Left lung (tissue), 4 donors: ENCODE measurements at regions not wholly inside any gene's neighbourhood (a gene's known extent, or its start where the extent isn't known, plus 50 kb on each side); places are given as distances from the start of the nearest gene placed in this dataset.
"Not testable (repeated sequence)": the region's sequence is repeated elsewhere in the genome, so short reads cannot be mapped to it uniquely, and the experiment has no call there.

Experiments
- ATAC-seq: fragments of 200-7000 bp; cut with Tn5 transposase; one replicate; pipeline ENCODE4 v1.9.1; 2020; ENCODE audit warnings: moderate library complexity
- DNase-seq, 4 donors: peaks; one replicate each; pipeline ENCODE4 v3.0.0-alpha.2; 2013 to 2020
- H3K27ac ChIP-seq, 2 donors: fragments of 200-600 bp; sonication (generic) in 1 of 2; one replicate each; pipeline versions ENCODE4 v1.5.0 to v1.8.0; 2020 to 2021
- H3K27me3 ChIP-seq, 2 donors: fragments of 200-600 bp; sonication (generic) in 1 of 2; one replicate each; pipeline versions ENCODE4 v1.5.0 to v1.8.0; 2020 to 2021
- H3K36me3 ChIP-seq, 2 donors: fragments of 200-600 bp; sonication (generic) in 1 of 2; one replicate each; pipeline versions ENCODE4 v1.5.0 to v1.8.0; 2020 to 2021
- H3K4me1 ChIP-seq, 2 donors: fragments of 200-600 bp; one replicate each; pipeline ENCODE4 v1.8.0; 2021
- H3K4me3 ChIP-seq, 2 donors: fragments of 200-600 bp; sonication (generic) in 1 of 2; one replicate each; pipeline versions ENCODE4 v1.5.0 to v1.8.0; 2020 to 2021; ENCODE audit warnings: mild to moderate bottlenecking in 1 of 2
- H3K9me3 ChIP-seq, 2 donors: fragments of 200-600 bp; sonication (generic) in 1 of 2; one replicate each; pipeline versions ENCODE4 v1.5.0 to v1.8.0; 2020 to 2021
- intact Hi-C, 2 donors: fragments of 100-400 bp; cut with DNase I; formaldehyde crosslinking; loops; one replicate each; pipeline versions ENCODE4 v1.11.2 to v1.14.2; 2022
- TF ChIP-seq, protein P1 (sequence below), 2 donors: fragments of 200-600 bp; sonication (generic) in 1 of 2; IDR thresholded peaks; one replicate each; pipeline versions ENCODE4 v1.5.0 to v1.8.0; 2021; ENCODE audit warnings: antibody characterized with exemption in 2 of 2
- donor health status: DM: no; HTN: yes; CAD: no.
- donor health status: DM: no; HTN: no; CAD: no.

DNA sequence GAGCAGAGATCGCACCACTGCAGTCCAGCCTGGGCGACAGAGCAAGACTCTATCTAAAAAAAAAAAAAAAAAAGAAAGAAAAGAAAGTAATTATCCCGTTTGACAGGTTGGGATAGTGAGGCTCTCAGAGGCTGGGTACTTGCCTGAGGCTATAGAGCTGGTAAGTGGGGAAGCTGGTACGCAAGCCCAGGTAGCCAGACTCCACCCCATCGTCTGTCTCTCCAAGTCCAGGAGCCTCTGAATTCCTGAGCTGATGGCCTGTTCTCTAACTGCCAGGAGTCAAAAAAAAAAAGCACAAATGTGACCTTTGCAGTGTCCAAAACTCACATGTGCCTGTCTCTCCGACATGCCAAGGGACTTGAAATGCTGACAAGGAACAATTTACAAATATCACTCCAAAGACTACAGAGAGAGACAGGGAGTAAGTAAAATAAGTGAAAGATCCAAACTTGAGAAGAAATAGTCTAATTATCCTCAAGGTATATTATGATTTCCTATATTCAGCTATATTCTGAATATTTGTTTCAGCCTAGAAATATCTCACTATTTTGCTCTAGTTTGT lies 109.1 kb upstream of the SCAF8 start:
- Histone ChIP-seq H3K27ac (no peak overlapping the region), H3K36me3 (no peaks in the 10 kb centered on the region), H3K9me3 (no peaks in the 10 kb centered on the region), H3K4me1 (no peaks in the 10 kb centered on the region), H3K4me3 (no peak overlapping the region), H3K27me3 (no peaks in the 10 kb centered on the region)
- ATAC-seq: no peak
- intact Hi-C loops: no loop called here
- no peak for DNase-seq
- TF ChIP-seq, protein P1, sequence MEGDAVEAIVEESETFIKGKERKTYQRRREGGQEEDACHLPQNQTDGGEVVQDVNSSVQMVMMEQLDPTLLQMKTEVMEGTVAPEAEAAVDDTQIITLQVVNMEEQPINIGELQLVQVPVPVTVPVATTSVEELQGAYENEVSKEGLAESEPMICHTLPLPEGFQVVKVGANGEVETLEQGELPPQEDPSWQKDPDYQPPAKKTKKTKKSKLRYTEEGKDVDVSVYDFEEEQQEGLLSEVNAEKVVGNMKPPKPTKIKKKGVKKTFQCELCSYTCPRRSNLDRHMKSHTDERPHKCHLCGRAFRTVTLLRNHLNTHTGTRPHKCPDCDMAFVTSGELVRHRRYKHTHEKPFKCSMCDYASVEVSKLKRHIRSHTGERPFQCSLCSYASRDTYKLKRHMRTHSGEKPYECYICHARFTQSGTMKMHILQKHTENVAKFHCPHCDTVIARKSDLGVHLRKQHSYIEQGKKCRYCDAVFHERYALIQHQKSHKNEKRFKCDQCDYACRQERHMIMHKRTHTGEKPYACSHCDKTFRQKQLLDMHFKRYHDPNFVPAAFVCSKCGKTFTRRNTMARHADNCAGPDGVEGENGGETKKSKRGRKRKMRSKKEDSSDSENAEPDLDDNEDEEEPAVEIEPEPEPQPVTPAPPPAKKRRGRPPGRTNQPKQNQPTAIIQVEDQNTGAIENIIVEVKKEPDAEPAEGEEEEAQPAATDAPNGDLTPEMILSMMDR (IDR thresholded peaks at IDR 0.05): no peak

DNA sequence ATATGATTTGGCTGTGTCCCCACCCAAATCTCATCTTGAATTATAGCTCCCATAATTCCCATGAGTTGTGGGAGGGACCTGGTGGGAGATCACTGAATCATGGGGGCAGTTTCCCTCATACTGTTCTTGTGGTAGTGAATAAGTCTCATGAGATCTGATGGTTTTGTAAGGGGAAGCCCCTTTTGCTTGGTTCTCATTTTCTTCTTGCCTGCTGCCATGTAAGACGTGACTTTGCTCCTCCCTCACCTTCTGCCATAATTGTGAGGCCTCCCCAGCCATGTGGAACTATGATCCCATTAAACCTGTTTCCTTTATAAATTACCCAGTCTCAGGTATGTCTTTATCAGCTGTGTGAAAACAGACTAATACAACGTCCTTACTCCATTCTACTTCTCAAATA lies 108.5 kb upstream of the SCAF8 start:
- H3K4me1 ChIP-seq, H3K27ac ChIP-seq, H3K36me3 ChIP-seq, H3K27me3 ChIP-seq, ATAC-seq, H3K4me3 ChIP-seq, H3K9me3 ChIP-seq, DNase-seq, intact Hi-C loops: not testable (repeated sequence)

DNA sequence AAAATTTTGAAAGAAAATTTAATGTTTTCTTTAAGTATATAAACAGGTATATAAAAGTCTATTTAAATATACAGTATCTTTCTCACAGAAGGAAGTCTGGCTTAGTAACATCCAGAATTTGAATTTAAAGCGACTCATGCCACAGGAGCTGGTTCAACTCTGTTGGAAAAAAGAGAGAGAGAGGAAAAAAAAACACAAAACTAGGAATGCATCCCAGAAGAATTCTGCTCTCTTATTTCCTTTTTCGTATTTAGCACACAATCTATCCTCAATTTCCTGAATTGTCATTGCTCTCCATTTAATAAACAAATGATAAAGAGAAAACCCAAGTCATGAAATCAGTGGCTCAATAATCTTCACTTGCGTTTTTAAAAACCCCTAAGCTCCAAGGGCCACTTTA lies 107.5 kb upstream of the SCAF8 start:
- Histone ChIP-seq H3K27me3 (no peaks in the 10 kb centered on the region), H3K4me3 (no peak overlapping the region), H3K9me3 (no peaks in the 10 kb centered on the region), H3K4me1 (no peaks in the 10 kb centered on the region), H3K27ac (no peak overlapping the region), H3K36me3 (no peaks in the 10 kb centered on the region)
- DNase-seq: no peak
- ATAC-seq: no peak
- TF ChIP-seq, protein P1 (IDR thresholded peaks at IDR 0.05): no peak
- intact Hi-C loops: no loop called here

DNA sequence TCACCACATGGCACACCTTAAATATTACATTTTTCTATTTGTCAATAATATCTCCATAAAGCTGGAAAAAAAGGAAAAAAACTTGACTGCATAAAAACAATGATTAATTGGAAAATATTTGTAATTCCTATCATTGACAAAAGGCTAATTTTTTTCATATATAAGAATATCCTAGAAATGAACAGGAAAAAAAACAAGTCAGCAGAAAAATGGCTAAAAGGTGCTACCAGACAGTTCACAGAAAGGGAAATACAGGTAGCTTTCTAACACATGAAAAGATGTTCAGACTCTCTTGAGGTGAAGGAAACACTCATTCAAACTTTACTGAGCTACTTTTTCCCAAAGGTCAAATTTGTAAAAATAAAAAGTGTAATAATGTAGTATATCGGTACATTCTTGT lies 104.1 kb upstream of the SCAF8 start:
- peaks cover 0 to 7% of the 10 kb centered on the region in 2 donors for H3K9me3 ChIP-seq
- DNase-seq (no peak), ATAC-seq (no peak)
- TF ChIP-seq, protein P1 (IDR thresholded peaks at IDR 0.05): no peak
- H3K27ac ChIP-seq: no peak overlapping the region
- H3K4me1 ChIP-seq: no peaks in the 10 kb centered on the region
- H3K27me3 ChIP-seq: no peaks in the 10 kb centered on the region
- intact Hi-C loops: no loop called here
- H3K36me3 ChIP-seq: no peaks in the 10 kb centered on the region
- no peak overlapping the region for H3K4me3 ChIP-seq

DNA sequence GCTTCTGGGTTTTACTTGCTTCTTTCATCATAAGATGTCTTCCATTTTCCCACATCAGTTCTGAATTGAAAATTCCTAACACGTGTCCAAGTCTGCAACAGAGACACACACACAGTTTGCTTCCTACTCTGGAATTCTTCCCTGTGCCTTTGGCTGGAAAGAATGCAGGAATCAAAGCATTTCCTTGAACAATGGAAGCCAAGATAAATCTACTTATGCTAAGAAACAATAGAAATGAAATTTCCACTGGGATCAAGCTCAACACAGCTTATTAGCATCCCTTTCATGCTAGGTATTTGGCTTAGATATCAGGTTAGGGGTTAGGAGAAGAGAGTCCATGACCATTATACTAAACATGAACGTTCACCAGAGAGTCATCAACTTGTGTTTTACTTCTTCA lies 101.1 kb upstream of the SCAF8 start:
- TF ChIP-seq, protein P1 (IDR thresholded peaks at IDR 0.05): no peak
- intact Hi-C loops: no loop called here
- no peak for DNase-seq
- H3K27me3 ChIP-seq: no peaks in the 10 kb centered on the region
- peaks cover 0 to 7% of the 10 kb centered on the region in 2 donors for H3K9me3 ChIP-seq
- no peaks in the 10 kb centered on the region for H3K4me1 ChIP-seq
- no peak for ATAC-seq
- no peaks in the 10 kb centered on the region for H3K36me3 ChIP-seq
- H3K27ac ChIP-seq: no peak overlapping the region
- no peak overlapping the region for H3K4me3 ChIP-seq

DNA sequence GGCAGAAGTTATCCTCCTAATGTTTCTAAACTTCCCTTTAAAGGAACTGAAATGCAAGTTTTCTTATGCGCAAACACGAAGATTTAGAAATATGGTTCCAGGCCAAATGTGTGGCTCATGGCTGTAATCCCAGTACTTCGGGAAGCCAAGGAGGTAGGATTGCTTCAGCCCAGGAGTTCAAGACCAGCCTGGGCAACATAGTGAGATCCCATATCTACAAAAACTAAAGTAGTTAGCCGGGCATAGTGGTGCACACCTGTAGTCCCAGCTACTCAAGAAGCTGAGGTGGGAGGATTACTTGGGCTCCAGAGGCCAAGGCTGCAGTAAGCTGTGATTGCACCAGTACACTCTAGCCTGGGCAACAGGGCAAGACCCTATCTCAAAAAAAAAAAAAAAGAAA lies 95.8 kb upstream of the SCAF8 start:
- no peaks in the 10 kb centered on the region for H3K27me3 ChIP-seq
- no peaks in the 10 kb centered on the region for H3K36me3 ChIP-seq
- no peak overlapping the region for H3K27ac ChIP-seq
- DNase-seq: no peak
- H3K4me3 ChIP-seq: no peak overlapping the region
- H3K9me3 ChIP-seq: peaks cover 0 to 7% of the 10 kb centered on the region in 2 donors
- ATAC-seq: no peak
- intact Hi-C loops: no loop called here
- no peaks in the 10 kb centered on the region for H3K4me1 ChIP-seq
- TF ChIP-seq, protein P1 (IDR thresholded peaks at IDR 0.05): no peak
